H9 (cell line): ENCODE measurements at regions not wholly inside any gene's neighbourhood (a gene's known extent, or its start where the extent isn't known, plus 50 kb on each side); places are given as distances from the start of the nearest gene placed in this dataset.

Experiments
- DNase-seq: peaks from one replicate; pipeline ENCODE4 v3.0.0-alpha.2; 2017
- H2AFZ ChIP-seq: one replicate; pipeline ENCODE4 v1.6.1; 2013; ENCODE audit warnings: mild to moderate bottlenecking, low read length, control low read depth, moderate library complexity
- H2AK5ac ChIP-seq: 2 replicates; pipeline ENCODE4 v1.6.1; 2013; ENCODE audit warnings: low read length, control low read depth, mixed read lengths; ENCODE audit not compliant: insufficient read length
- H2BK120ac ChIP-seq: one replicate; pipeline ENCODE4 v1.6.1; 2013; ENCODE audit warnings: low read depth, mild to moderate bottlenecking, low read length, control low read depth, inconsistent platforms; ENCODE audit not compliant: poor library complexity, severe bottlenecking
- H2BK12ac ChIP-seq: 2 replicates; pipeline ENCODE4 v1.6.1; 2013; ENCODE audit warnings: low read length, control low read depth, mixed read lengths, low read depth; ENCODE audit not compliant: insufficient read length
- H2BK15ac ChIP-seq: 2 replicates; pipeline ENCODE4 v1.6.1; 2013; ENCODE audit warnings: low read depth, low read length, control low read depth
- H2BK20ac ChIP-seq: one replicate; pipeline ENCODE4 v1.6.1; 2013; ENCODE audit warnings: low read depth, mild to moderate bottlenecking, low read length, control low read depth, inconsistent platforms; ENCODE audit not compliant: poor library complexity, severe bottlenecking
- H2BK5ac ChIP-seq: 2 replicates; pipeline ENCODE4 v1.6.1; 2013; ENCODE audit warnings: low read length, control low read depth, mixed read lengths; ENCODE audit not compliant: insufficient read length
- H3K14ac ChIP-seq: 2 replicates; pipeline ENCODE4 v1.6.1; 2013; ENCODE audit warnings: low read length, control low read depth; ENCODE audit not compliant: insufficient read depth
- H3K18ac ChIP-seq: 2 replicates; pipeline ENCODE4 v1.6.1; 2013; ENCODE audit warnings: low read depth, mild to moderate bottlenecking, mixed read lengths, low read length, control low read depth; ENCODE audit not compliant: insufficient read length
- H3K23ac ChIP-seq: 2 replicates; pipeline ENCODE4 v1.6.1; 2013; ENCODE audit warnings: low read length, control low read depth, mixed read lengths, low read depth; ENCODE audit not compliant: insufficient read length
- H3K23me2 ChIP-seq: 2 replicates; pipeline ENCODE4 v1.6.1; 2013; ENCODE audit warnings: low read depth, mild to moderate bottlenecking, mixed read lengths, low read length, control low read depth; ENCODE audit not compliant: insufficient read length, poor library complexity, severe bottlenecking
- H3K27ac ChIP-seq: 2 replicates; pipeline ENCODE4 v1.5.1; 2013; ENCODE audit warnings: low read length, control low read depth, mixed read lengths, low read depth; ENCODE audit not compliant: insufficient read length
- H3K27me3 ChIP-seq: 2 replicates; pipeline ENCODE4 v1.6.1; 2013; ENCODE audit warnings: low read length, control low read depth, inconsistent platforms; ENCODE audit not compliant: insufficient read depth
- H3K4ac ChIP-seq: 2 replicates; pipeline ENCODE4 v1.6.1; 2013; ENCODE audit warnings: low read depth, mild to moderate bottlenecking, control low read depth, inconsistent platforms, low read length, moderate library complexity
- H3K4me1 ChIP-seq: 2 replicates; pipeline ENCODE4 v1.6.1; 2013; ENCODE audit warnings: low read length, control low read depth, inconsistent platforms; ENCODE audit not compliant: insufficient read depth
- H3K4me2 ChIP-seq: 2 replicates; pipeline ENCODE4 v1.6.1; 2013; ENCODE audit warnings: low read length, control low read depth, mixed read lengths; ENCODE audit not compliant: insufficient read length, insufficient read depth
- H3K56ac ChIP-seq: 2 replicates; pipeline ENCODE4 v1.6.1; 2013; ENCODE audit warnings: low read depth, mild to moderate bottlenecking, mixed read lengths, low read length, control low read depth; ENCODE audit not compliant: insufficient read length
- H3K79me1 ChIP-seq: 2 replicates; pipeline ENCODE4 v1.6.1; 2013; ENCODE audit warnings: low read depth, mild to moderate bottlenecking, moderate library complexity, low read length, control low read depth, inconsistent platforms; ENCODE audit not compliant: insufficient read depth, poor library complexity, severe bottlenecking
- H3K79me2 ChIP-seq: 2 replicates; pipeline ENCODE4 v1.6.1; 2013; ENCODE audit warnings: low read length, control low read depth, inconsistent platforms; ENCODE audit not compliant: insufficient read depth
- H3K9ac ChIP-seq: 2 replicates; pipeline ENCODE4 v1.6.1; 2013; ENCODE audit warnings: low read length, control low read depth, mixed read lengths; ENCODE audit not compliant: insufficient read length; ENCODE audit errors: extremely low read depth
- H3K9me3 ChIP-seq: one replicate; pipeline ENCODE4 v1.6.1; 2013; ENCODE audit warnings: low read depth, low read length, inconsistent platforms; ENCODE audit not compliant: control insufficient read depth
- H3T11ph ChIP-seq: one replicate; pipeline ENCODE4 v1.6.1; 2013; ENCODE audit warnings: mild to moderate bottlenecking, low read length, control low read depth, inconsistent platforms
- H4K20me1 ChIP-seq: one replicate; pipeline ENCODE4 v1.6.1; 2013; ENCODE audit not compliant: control insufficient read depth, insufficient read length, insufficient read depth
- H4K5ac ChIP-seq: 2 replicates; pipeline ENCODE4 v1.6.1; 2013; ENCODE audit warnings: low read depth, mild to moderate bottlenecking, mixed read lengths, low read length, control low read depth; ENCODE audit not compliant: insufficient read length
- H4K8ac ChIP-seq: replicated peaks from 2 replicates; pipeline ENCODE4 v1.6.1; 2013; ENCODE audit warnings: low read length, control low read depth, mixed read lengths, low read depth; ENCODE audit not compliant: insufficient read length
- H4K91ac ChIP-seq: 2 replicates; pipeline ENCODE4 v1.6.1; 2013; ENCODE audit warnings: low read depth, mild to moderate bottlenecking, moderate library complexity, mixed read lengths, low read length, control low read depth; ENCODE audit not compliant: insufficient read length
- H3K27ac Mint-ChIP-seq, 3 experiments: 2 replicates in 2 of 3; 3 replicates in 1 of 3; pipeline ENCODE4 v1.8.0; 2020 to 2021; ENCODE audit warnings: mixed read lengths in 3 of 3, mild to moderate bottlenecking in 1 of 3, moderate library complexity in 1 of 3
- H3K27me3 Mint-ChIP-seq: 2 replicates; pipeline ENCODE4 v1.8.0; 2021; ENCODE audit warnings: low read depth, mild to moderate bottlenecking, moderate library complexity, mixed read lengths
- H3K36me3 Mint-ChIP-seq, 3 experiments: 2 replicates in 2 of 3; 3 replicates in 1 of 3; pipeline ENCODE4 v1.8.0; 2020 to 2021; ENCODE audit warnings: low read depth in 3 of 3, mixed read lengths in 3 of 3; ENCODE audit not compliant: insufficient read depth in 1 of 3
- H3K4me1 Mint-ChIP-seq, 2 experiments: 2 replicates each; pipeline ENCODE4 v1.8.0; 2020; ENCODE audit warnings: mixed read lengths in 2 of 2
- H3K4me3 Mint-ChIP-seq, 2 experiments: 2 replicates in 1 of 2; 3 replicates in 1 of 2; pipeline ENCODE4 v1.8.0; 2020 to 2021; ENCODE audit warnings: mild to moderate bottlenecking in 2 of 2, mixed read lengths in 2 of 2, moderate library complexity in 1 of 2
- H3K9me3 Mint-ChIP-seq, 2 experiments: 2 replicates in 1 of 2; 3 replicates in 1 of 2; pipeline ENCODE4 v1.8.0; 2020; ENCODE audit warnings: mild to moderate bottlenecking in 2 of 2, mixed read lengths in 2 of 2, moderate library complexity in 1 of 2
- CTCF ChIP-seq: fragments of 200-600 bp; sonication (generic); conservative IDR thresholded peaks from 3 replicates; pipeline ENCODE4 v1.8.0; 2021; ENCODE audit warnings: antibody characterized with exemption, mild to moderate bottlenecking
- WGBS: extraction: QIAGEN DNeasy Blood & Tissue Kit; methylation state at CpG from one replicate; pipeline ENCODE4 v1.1.7; 2013; ENCODE audit warnings: missing lambda C conversion rate, low lambda C conversion rate, mixed read lengths; ENCODE audit not compliant: insufficient read length; ENCODE audit errors: extremely low coverage; 5-methylcytosine and 5-hydroxymethylcytosine counted together

- no peaks in the 10 kb centered on the region for H3K9me3 ChIP-seq
- H3K56ac ChIP-seq = no peak overlapping the region
- no peak overlapping the region for H3K18ac ChIP-seq
These were observed 413.0 kb downstream of the TUSC7 start for GRCh38 chr3:117122609-117123008.

More at GRCh38 chr3:117122609-117123008, 413.0 kb downstream of the TUSC7 start:
- no peak for TF ChIP-seq CTCF
- no peak overlapping the region for H2BK120ac ChIP-seq
- no peak overlapping the region for H4K8ac ChIP-seq
- no peaks in the 10 kb centered on the region for H3K79me1 ChIP-seq
- no peaks in the 10 kb centered on the region for H3K79me2 ChIP-seq
- no peak overlapping the region for H3K27ac Mint-ChIP-seq
- no peak overlapping the region for H2BK5ac ChIP-seq
- H3K36me3 Mint-ChIP-seq = no peaks in the 10 kb centered on the region
- no peak overlapping the region for H4K91ac ChIP-seq
- no peak overlapping the region for H3T11ph ChIP-seq
- H2AFZ ChIP-seq = no peak overlapping the region
- no peak overlapping the region for H3K23ac ChIP-seq
- no peaks in the 10 kb centered on the region for H3K4me1 Mint-ChIP-seq
- no peaks in the 10 kb centered on the region for H3K27me3 ChIP-seq
- H3K4me3 Mint-ChIP-seq = no peak overlapping the region
- no peak overlapping the region for H2AK5ac ChIP-seq
- H3K4me1 ChIP-seq = 0 out of 2 replicates have a peak, but pooled peaks cover 3% of the 10 kb centered on the region
- H4K5ac ChIP-seq = no peak overlapping the region
- H3K4ac ChIP-seq = no peak overlapping the region
- H2BK12ac ChIP-seq = no peak overlapping the region
- no CpG with 5 or more reads among the region's 1 CpG for WGBS
- H3K27me3 Mint-ChIP-seq = no peaks in the 10 kb centered on the region
- no peaks in the 10 kb centered on the region for H3K9me3 Mint-ChIP-seq
- H2BK15ac ChIP-seq = no peak overlapping the region
- H4K20me1 ChIP-seq = no peaks in the 10 kb centered on the region
- no peak overlapping the region for H3K9ac ChIP-seq
- no peak overlapping the region for H2BK20ac ChIP-seq
- no peaks in the 10 kb centered on the region for H3K23me2 ChIP-seq
- DNase-seq = no peak
- no peak overlapping the region for H3K4me2 ChIP-seq
- H3K14ac ChIP-seq = no peak overlapping the region
- H3K27ac ChIP-seq = no peak overlapping the region
